SKM-1 treated with dmso at 0.1 percent for 144 hours (cell line): ENCODE measurements at regions not wholly inside any gene's neighbourhood (a gene's known extent, or its start where the extent isn't known, plus 50 kb on each side); places are given as distances from the start of the nearest gene placed in this dataset.
"Not testable (repeated sequence)": the region's sequence is repeated elsewhere in the genome, so short reads cannot be mapped to it uniquely, and the experiment has no call there.

Source experiments
- DNase-seq: peaks from one replicate; lab custom pipeline; 2025; ENCODE audit not compliant: unreplicated experiment; lab: John Stamatoyannopoulos, UW

DNA sequence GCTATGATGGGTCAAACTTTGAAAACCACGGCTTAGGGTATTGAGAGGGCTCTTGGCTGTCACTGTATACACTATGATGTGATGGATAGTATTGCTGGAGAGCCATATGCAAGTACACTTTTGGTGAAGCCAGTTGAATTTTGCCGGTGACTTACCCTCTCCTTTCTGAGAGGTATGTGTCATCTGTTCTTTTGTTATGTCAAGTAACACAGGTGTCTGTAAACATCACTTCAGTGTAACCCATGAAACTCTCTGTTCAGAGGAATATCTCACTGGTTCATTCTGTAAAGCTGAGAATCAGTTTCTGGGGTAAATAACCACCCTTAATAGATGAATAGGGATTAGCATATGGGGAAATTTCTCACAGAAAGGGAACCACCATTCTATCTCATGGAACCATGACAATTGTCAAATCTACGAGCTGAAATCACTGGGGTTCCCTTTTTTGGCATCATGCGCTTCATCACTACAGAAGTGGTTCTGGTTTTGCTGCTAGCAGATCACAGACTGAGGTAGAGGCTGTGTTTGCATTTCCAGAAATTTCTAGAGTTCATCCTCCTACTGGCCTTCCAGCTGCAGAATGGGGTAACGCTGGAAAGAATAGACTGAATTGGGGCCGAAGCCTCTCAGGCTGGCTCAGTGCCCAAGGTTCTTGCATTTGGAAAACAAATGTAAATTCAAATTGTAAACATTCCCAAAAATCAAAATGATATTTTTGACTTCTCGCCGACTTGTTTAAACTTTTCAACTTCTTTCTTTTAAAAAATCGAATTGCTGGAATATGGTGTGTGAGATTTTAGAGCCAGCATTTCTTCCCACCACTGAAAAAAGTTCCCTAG is 83.3 kb upstream of the CREB5 start:
- no peak for DNase-seq

GRCh38 chr7:28329661-28330363 is 82.5 kb upstream of the CREB5 start:
- no peak for DNase-seq

- DNase-seq = no peak
These were observed 81.8 kb upstream of the CREB5 start for GRCh38 chr7:28330384-28331070.

- no peak for DNase-seq
These were observed 80.3 kb upstream of the CREB5 start for GRCh38 chr7:28332046-28332445.

DNA sequence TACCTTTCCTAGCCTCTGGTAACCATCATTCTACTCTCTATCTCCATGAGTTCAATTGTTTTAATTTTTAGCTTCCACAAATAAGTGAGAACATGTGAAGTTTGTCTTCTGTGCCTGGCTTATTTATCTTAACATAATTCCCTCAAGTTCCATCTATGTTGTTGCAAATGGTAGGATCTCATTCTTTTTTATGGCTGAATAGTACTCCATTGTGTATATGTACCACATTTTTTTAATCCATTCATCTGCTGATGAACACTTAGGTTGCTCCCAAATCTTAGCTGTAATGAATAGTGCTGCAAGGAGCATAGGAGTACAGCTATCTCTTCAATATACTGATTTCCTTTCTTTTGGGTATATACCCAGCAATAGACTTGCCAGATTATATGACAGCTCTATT is 78.8 kb upstream of the CREB5 start:
- DNase-seq = not testable (repeated sequence)

DNA sequence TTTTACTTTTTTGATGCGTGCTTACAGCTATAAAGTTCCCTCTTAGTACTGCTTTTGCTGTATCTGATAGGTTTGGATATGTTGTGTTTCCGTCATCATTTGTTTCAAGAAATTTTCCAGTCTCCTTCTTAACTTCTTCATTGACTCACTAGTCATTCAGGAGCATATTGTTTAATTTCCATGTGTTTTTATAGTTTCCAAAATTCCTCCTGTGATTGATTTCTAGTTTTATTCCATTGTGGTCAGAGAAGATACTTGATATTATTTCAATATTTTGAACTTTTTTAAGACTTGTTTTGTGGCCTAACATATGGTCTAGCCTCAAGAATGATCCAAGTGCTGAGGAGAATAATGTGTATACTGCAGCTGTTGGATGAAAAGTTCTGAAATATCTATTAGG is 75.5 kb upstream of the CREB5 start:
- DNase-seq = no peak

GRCh38 chr7:28338041-28338440 is 74.3 kb upstream of the CREB5 start:
- DNase-seq = no peak

GRCh38 chr7:28343462-28343861 is 68.9 kb upstream of the CREB5 start:
- DNase-seq = no peak

GRCh38 chr7:28346256-28346655 is 66.1 kb upstream of the CREB5 start:
- no peak for DNase-seq

DNA sequence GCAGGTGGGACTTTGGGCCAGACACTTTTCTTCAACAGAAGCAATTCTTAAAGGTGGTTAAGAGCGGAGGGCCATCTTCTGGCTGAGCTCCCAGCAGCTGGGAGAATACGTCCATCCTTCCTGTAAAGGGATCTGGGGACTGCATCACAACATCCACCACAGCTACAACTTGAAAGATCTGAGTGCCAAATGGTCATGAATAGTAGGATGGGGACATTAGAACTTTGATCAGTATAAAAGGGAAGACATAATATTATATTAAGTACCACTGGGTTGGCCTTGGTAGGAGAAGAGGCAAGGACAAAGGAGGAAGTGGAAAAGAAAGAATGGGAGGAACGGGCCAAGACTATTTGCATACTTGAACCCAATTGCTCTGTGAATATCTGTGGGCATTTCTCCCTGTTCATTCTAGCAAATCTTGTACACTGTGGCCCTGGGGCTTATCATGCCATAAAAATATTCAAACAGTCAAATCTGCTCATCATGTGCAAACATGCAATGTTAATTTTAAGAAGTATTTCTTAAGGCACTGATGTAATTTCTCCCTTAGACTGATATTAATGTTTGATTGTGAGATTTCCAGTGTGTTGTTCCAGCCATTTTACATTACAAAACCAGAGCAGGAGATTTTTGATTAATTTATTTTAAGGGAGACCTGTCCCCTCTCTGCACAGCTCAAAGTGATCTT is 65.5 kb upstream of the CREB5 start:
- DNase-seq = no peak

GRCh38 chr7:28347475-28348318 is 64.6 kb upstream of the CREB5 start:
- DNase-seq = no peak

- no peak for DNase-seq
These were observed 63.7 kb upstream of the CREB5 start for GRCh38 chr7:28348636-28349035.

GRCh38 chr7:28349637-28350036 is 62.7 kb upstream of the CREB5 start:
- no peak for DNase-seq

DNA sequence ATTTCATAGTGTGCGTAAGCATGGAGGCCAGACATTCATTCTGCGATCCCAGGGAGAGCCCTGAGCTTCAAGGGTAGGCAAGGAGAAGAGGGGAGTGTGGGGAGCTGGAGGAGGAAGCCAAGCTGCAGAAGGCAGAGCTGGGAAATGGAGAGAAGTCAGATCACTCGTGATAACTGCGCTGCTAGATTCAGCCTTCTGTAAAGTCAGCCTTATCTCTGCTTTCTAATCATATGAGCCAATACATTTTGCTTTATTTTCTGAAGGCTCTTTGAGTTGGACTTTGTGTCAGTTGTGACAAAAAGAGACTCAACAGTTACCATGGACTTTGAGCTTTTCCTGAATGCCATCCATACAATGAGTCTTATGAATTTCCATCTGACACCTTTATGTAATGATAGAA is 61.7 kb upstream of the CREB5 start:
- DNase-seq = no peak

DNA sequence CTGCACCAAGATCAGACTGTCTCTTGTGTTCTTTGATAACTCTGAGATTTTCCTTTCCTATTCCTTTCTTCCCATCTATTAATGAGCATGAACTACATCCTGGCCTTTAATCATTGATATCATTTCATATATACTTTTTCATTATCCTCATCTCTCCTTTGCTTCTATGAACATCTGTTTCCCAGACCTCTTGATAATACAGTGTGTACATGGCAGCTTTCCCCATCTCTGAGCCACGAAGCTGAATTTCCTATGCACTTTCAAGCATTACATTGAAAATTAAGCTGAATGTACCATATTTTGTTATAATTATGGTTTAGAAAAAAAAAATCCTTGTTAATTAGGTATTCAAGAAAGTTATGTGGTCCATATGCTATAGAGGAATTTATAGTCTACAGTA is 60.9 kb upstream of the CREB5 start:
- DNase-seq = no peak

DNA sequence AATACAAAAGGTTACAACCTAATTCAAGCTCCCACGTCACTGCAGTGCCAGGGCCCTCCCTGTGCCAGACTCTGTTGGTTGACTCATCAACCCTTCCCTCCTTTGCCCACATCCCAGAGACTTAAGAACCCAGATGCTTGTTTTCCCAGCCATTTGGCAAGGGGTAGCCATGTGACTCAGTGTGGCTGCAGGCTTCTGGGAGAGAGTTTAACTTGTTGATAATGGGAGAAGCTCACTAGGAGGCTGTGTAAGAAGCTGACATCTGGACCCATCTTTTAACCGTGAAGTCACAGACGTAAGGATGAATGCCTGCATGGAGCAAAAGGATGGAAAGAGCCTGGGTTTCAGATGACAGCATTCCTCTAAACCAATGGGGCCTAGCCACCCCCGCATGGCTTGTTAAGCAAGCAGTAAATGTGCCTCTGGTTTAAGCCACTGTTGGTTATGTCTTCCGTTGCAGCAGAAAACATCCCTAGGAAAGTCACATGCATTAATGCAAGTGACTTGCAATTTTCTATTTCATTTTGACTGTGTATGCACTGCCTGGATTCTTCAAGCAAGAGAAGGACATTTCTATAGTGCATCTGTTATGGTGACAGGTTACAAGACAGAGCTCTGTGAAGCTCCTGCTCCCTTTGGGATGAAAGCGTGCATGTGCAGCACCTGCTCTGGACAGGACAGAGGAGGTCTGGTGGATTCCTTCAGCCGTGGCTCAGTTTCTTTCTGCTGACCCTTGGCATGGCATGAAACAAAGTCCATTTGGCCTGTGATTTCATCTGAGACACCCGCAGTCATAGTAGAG is 57.5 kb upstream of the CREB5 start:
- DNase-seq = no peak

- no peak for DNase-seq
These were observed 56.5 kb upstream of the CREB5 start for GRCh38 chr7:28355635-28356319.

DNA sequence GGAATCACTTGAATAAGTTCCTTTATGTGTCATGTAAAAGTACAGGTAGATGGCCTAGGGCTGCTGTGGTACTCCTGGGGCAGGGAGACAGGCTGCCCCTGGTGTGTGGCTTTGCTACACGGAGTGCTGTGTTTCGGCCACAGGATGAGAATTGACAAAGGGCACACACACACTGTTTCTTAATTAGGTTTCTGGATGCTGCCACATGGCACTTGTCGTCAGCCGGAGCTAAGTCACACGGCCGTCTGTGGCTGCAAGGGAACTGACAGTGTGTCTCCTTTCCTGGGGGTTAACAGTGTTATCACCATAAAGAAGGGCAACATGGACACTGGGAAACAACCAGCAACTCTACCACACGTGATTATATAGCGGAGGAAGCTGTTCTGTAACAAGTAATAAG is 55.7 kb upstream of the CREB5 start:
- no peak for DNase-seq

- no peak for DNase-seq
These were observed 53.9 kb upstream of the CREB5 start for GRCh38 chr7:28358423-28358868.
